NCI-H2107 treated with DMSO at 0.1 percent for 48 hours (cell line): ENCODE measurements at regions not wholly inside any gene's neighbourhood (a gene's known extent, or its start where the extent isn't known, plus 50 kb on each side); places are given as distances from the start of the nearest gene placed in this dataset.
"Not testable (repeated sequence)": the region's sequence is repeated elsewhere in the genome, so short reads cannot be mapped to it uniquely, and the experiment has no call there.

Source experiments
- DNase-seq: peaks from one replicate; lab custom pipeline; 2025; ENCODE audit not compliant: unreplicated experiment; lab: John Stamatoyannopoulos, UW

DNA sequence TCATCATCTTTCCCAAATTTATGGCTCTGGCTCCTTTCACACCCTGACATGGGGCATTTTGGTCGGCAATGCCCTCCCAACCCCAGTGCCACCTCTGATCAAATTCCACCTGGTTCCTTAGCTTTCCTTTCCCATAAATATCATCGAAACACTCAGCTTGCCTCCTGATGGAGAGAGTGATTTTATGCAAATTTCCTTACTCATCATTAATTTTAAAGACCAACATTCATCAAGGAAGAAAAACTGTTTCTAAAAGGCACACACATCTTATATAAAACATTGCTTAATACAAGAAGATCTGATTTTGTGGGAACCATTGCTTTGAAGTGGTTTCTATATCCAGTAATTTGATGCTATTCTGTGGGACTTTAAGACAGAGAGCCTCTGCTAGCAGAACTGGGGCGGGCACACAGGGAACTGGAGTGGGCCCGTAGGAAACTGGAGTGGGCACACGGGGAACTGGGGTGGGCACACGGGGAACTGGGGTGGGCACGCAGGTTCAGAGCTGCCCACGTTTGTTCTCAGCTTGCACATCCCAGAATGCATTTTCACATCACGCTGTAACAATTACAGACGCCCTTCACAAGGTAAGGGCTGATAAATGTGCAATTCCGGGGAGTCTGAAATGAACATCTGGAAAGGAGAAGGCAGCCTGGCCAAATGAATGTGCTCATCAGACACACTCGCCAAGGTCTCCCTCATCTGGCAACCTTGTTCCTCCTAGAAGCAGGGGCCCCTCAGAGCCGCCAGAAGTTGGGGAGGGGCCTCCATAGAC is 174.2 kb downstream of the RTP5 start:
- DNase-seq: no peak

DNA sequence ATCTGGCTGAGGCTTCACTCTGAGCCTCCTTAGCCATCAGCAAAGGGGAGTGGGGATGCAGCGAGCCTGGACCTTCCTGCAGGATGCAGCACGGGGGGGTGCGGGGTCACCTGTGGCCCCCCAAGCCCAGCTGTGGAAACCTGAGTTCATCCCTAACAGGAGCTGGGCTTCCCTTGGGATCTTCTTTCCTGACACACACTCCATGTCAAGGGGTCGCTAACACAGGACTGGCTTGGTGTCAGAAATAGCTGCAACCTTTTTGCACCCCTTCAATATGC is 174.7 kb downstream of the RTP5 start:
- DNase-seq: no peak

DNA sequence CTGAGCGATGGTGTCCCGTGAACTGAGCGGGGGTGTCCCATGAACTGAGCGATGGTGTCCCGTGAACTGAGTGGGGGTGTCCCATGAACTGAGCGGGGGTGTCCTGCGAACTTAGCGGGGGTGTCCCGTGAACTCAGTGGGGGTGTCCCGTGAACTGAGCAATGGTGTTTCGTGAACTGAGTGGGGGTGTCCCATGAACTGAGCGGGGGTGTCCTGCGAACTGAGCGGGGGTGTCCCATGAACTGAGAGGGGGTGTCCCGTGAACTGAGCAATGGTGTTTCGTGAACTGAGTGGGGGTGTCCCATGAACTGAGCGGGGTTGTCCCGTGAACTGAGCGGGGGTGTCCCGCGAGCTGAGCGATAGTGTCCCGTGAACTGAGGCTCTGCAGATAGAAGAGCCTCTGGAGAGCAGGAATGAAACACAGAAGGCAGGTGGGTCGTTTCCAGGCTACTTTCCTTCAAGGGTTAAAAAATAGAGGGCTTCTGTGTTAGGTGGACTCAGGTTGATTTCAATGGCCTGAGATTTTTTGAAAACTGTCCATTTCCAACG is 176.1 kb downstream of the RTP5 start:
- not testable (repeated sequence) for DNase-seq

DNA sequence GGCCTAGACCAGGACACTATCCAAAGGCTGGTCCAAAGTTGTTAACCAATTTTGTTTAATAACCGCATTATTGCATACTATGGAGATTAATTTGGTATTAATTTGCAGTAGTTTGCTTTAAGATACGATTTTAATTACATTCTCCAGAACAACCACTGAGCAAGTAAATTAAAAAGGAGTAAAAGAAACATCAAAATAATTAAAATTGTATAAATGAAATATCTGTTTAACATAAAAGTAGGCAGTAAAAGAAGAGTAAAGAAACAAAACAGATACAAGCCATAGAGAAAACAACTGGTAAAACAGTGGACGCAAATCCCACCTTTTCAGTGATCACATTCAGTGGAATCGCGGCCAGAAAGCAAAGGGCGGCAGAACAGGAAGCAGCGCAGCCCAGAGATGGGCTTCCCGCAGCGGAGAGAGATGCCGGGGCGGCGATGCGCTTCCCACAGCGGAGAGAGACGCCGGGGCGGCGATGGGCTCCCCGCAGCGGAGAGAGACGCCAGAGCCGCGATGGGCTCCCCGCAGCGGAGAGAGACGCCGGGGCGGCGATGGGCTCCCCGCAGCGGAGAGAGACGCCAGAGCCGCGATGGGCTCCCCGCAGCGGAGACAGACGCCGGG is 176.8 kb downstream of the RTP5 start:
- no peak for DNase-seq

DNA sequence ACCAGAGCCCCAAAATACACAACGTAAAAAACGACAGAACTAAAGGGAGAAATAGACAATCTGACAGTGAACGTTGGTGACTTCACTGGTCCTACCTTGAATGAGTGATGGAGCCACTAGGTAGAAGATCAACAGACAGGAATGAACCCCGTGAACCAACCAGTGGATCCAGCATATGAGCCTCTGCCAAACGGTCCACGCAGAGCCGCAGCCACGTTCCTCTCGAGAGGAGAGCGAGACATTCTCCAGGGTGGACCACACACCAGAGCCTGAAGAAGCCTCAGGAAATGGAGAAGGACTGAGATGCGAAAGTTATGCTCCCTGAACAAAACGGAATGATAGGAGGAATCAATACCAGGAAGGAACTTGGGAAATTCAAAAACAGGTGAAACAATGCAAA is 178.4 kb downstream of the RTP5 start:
- DNase-seq: no peak

DNA sequence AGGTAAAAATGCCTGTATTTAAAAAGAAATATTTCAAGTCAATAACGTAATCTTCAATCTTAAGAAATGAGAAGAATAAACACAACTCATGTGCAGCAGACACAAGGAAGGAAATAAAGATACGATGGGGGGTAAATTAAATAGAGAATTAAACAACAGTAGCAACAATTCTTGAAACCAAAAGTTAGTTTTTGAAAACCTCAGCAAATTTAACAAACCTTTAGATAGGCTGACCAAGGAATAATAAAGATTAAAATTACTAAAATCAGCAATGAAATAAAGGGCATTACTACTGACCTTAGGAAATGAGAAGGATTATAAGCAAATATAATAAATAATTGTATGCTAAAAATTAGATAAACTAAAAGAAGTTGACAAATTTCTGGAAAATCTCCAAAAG is 178.9 kb downstream of the RTP5 start:
- DNase-seq: no peak

DNA sequence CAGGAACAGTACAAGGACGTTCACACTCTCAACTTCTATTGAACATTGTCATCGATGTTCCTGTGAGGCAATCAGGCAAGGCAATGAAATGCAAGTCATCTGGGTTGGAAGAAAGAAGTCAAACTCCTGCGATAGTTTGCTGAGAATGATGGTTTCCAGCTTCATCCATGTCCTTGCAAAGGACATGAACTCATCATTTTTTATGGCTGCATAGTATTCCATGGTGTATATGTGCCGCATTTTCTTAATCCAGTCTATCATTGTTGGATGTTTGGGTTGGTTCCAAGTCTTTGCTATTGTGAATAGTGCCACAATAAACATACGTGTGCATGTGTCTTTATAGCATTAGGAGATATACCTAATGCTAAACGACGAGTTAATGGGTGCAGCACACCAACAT is 180.0 kb downstream of the RTP5 start:
- not testable (repeated sequence) for DNase-seq

DNA sequence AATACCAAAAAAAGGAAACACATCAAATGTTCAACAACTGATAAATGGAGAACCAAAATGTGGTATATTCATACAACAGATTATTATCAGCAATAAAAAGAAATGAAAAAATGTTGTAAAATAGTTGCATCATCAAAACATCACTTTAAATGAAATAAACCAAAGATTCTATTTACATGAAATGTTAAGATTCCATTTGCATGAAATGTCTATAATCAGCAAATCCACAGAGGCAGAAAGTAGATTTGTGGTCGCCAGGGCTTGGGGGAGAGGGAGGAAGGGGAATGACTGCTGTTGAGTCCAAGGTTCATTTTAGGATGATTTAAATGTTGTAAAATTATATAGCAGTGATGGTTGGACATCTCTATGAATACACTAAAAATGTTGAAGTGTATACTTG is 181.9 kb downstream of the RTP5 start:
- DNase-seq: no peak

DNA sequence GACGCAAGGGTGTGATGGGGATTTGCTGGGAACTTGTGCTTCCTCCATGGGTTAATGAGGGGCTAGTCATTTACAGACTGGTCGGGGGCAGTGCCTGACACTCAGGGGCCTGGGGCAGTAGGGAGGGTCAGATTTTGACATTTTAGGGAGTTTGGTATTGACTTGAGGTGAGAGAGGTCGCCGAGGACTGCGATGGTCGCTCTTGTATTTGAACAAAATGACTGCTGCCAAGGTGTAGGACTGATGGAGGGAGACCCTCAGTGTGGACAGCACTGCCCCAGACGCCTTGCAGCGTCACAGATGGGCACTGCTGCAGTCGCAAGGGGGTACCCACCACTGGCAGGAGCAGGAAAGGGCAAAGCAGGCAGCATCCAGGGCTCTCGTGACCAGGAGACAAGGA is 182.9 kb downstream of the RTP5 start:
- DNase-seq: no peak

DNA sequence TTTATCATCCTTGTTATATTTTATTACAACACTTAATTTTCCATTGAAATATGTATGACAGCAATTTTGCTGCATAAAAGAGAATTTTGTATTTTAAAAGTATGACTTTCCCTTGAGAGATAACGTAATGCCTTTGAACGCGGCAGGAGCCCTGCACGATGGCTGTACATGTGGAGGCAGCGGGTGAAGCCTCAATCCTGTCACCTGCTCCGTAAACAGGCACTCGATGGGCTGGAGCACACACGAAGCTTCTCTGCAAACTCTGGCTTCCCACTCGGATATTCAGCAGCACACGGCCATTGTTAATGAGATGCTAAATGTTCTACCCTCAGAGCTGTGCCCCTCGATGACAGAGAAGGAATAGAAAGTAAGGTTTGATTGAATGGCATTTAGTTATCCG is 184.4 kb downstream of the RTP5 start:
- no peak for DNase-seq

DNA sequence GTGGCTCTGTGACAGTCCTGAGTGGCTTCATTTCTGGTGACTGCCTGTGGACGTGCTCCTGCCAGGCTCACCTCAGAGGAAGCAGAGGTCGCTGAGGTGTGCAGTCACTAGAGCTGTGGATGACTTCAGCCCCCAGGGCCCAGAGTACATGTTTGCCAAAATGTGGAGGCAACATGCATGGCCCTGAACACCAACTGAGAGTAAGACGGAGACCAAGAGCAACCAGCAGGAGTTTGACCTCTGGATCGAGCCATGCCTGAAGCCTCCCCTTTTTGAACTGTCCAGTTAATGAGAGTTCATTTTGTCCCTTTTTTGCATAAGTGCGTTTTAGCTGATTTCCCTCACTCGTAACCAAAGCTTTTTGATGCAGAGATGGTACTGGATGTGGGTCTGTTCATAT is 184.9 kb downstream of the RTP5 start:
- no peak for DNase-seq

DNA sequence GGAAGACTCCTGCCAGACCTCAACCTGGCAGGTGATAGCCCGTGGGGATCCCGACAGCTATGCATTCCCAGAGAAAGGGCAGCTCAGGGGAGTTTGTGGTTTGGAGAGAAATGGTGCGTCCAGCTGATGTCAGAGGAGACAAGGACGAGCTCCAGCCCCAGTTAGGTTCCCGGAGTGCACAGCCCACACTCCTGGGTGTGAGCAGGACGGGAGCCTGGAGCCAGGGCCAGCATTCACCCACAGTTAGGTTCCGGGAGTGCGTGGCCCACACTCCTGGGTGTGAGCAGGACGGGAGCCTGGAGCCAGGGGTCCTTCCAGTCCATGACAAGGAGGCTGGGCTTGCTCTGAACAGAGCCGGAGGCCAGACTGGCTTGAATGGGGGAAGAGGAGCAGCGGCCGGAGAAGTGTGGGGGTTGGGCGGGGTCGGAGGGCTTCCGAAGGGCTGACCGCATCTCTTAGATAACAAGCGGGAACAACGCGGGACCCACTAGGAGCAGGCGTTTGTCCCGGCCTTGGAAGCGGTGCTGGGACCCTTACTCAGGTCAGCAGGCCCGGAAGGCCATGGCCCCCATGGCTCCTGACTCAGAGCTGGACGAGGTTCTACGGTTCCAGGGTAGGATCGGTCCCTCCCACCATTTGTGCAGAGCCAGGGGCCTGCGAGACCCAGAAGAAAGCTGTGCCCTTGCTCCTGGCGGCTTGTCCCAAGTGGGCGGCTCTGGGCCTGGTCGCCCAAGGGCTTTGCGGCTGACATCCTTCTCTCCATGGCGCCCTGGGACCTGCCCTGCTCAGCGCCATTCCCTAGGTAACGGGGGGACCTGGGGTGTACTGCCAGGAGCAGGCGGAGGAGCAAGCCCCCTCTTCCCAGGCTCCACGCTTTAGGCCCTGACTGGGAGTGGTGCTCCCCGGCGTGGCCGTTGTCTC is 185.6 kb downstream of the RTP5 start:
- no peak for DNase-seq

DNA sequence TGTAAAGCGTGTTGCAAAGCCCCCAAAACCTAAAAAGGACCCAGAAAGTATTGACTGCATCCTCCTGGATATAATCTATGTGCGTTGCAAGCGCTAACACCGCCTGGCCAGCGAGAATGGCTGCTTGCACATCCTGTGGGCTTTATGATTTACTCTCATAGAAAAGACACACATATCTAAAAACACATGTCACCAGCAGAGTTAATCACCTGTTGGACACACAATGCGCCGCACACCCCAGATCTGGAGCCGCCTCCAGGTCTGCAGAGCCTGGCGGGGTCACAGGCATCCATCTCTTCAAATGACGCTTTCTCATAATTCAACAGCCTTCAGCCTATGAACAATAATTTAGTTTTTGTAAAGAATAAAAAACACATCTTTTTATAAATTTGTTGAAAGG is 186.5 kb downstream of the RTP5 start:
- no peak for DNase-seq

DNA sequence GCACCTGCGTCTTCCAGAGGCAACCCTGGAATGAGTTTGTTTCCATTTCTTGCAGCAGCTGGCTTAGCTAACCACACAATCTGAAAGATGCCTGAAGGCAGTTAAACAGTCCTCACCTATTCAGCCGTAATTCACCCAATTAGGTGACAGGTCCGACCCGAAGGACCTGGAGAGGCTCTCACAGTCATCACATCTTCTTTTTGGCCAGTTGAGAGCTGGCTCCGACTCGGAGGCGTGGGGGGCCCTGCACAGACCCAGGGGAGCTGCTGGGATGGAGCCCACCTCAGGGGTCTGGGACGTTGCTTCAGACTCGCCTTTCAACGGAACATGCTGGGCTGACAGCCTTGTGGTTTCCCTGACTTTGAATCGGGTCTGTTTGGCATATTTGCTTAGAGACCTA is 187.3 kb downstream of the RTP5 start:
- no peak for DNase-seq

DNA sequence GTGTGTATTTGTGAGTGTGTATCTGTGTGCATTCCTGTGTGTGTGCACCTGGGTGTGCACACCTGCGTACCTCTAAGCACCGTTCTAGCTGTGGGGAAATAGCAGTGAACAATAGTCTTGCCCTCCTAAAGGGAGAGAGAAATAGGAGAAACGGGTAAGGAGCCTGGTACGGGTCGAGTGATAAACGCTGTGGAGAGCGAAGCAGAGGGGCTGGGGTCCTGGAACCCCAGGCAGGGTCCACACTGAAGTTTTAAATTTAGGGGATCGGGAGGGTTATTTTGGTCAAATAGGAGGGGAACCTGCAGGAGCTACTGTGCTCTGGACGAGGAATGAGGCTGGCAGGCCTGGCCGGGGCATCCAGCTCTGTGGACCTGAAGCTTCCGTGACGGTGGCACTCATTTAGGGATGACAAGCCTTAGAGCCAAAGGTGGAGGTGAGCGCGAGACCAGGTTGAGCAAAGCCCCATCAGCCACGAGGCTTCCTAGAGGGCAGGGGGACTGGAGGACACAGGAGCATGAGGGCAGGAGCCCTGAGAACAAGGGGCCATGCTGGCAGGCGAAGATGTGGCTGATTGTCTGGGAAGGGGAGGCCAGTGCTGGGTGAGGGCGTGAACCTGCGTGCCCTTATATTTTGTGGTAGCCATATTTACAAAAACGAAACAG is 188.0 kb downstream of the RTP5 start:
- DNase-seq: no peak

DNA sequence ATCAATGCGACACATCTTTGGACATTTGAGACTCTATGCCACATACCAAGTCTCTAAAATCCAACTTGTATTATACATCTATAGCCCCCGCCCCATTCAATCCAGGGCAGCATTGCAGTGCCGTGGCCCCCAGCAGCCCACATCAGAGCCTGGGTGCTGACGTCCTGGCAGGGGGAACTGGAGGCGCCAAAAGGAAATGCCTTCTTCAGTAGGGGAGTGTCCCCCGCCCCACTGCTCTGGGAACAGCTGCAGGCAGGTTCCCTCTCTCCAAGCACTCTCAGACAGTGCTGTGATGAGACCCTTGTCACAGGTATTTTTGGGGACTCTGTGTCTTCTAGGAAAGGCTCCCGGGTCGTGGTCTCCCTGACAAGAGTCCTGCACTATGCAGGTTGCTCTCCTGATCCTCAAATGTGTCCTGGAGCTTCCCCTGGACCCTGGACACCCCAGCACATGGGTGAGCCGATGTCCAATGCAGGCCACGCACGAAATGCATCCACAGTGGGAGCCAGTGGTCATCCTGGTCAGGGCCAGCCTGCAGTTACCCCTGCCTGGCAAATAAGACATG is 188.7 kb downstream of the RTP5 start:
- no peak for DNase-seq

DNA sequence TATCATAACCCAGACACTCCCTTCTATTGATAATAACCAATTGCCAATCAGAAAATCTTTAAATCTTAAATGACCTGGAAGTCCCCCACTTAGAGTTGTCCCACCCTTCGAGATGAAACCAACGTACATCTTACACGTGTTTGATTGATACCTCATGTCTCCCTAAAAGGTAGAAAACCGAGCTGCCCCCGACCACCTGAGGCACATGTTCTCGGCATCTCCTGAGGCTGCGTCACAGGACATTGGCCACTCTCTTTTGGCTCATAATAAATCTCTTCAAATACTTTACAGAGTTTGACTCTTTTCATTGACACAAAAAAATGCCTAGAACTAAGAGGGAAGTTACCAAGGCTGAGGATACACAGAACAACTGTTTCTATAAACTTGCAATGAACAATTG is 190.0 kb downstream of the RTP5 start:
- no peak for DNase-seq

DNA sequence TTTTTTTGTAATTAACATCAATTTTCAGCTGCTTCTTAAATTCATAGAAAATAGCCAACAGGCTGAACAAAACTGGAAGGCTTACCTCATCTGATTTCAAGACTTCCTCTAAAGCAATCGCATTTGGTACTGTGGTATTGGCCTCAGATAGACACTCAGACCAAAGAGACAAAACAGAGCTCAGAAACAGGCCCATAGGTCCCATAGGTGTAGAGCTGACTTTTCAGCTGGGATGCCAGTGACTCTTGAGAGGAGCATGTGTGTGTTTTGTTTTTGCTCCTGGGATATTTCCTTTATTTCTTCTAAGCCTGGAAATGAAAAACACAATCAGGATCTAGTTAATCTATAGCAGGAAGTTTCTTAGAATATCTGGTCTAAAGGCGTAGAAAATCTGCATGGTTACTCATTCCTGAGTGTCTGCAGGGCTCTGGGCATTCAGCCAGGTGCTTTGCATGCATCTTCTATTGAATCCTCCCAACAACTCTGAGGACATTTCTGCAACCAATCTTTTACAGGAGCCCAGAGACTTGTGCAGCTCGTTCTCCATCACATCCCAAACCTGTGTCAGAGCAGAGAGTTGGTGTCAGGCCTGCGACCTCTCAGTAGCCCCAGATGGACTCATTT is 190.8 kb downstream of the RTP5 start:
- no peak for DNase-seq

DNA sequence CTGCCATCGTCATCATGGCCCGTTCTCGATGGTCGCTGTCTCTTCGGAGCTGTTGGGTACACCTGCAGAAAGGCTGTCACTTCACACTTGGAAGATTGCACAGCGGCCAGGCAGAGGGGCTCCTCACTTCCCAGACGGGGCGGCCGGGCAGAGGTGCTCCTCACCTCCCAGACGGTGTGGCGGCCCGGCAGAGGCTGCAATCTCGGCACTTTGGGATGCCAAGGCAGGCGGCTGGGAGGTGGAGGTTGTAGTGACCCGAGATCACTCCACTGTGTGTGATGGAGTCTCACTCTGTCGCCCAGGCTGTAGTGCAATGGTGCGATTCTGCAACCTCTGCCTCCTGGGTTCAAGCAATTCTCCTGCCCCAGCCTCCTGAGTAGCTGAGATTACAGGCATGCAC is 192.4 kb downstream of the RTP5 start:
- DNase-seq: not testable (repeated sequence)

DNA sequence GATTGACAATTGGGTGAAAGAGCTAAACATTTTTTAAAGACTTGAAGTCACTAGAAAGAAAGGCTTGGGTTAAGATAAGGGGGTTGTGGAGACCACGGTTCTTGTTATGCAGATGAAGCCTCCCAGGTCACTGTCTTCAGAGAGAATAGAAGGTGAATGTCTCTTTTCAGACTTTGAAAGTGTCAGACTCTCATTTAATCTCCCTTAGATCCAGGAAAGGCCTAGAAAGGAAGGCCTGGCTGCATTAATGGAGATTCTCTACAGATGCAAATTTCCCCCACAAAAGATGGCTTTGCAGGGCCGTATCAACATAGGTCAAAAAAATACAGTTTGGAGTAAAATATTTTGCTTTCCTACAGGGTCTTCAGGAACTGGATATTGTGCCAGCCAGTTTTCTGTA is 193.9 kb downstream of the RTP5 start:
- DNase-seq: no peak

DNA sequence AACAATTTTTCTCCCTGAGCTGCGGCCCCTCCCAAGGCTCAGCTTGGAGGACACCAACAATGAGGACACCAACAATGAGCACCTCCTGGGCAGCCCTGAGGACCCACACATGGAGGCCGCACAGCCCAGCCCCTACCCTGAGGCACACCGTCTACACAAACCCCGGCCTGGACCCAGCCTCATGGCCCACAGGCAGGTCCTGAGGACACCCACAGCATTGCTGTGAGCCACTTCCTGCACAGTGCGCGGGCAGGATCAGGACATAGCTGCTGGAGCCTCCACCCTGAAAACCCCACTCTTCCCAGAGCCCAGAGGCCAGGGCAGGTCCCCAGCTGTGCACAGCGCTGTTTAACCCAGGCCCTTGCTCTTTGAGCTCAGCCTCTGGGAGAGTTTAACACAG is 194.3 kb downstream of the RTP5 start:
- no peak for DNase-seq
